Panc1 (cell line): ENCODE measurements at regions not wholly inside any gene's neighbourhood (a gene's known extent, or its start where the extent isn't known, plus 50 kb on each side); places are given as distances from the start of the nearest gene placed in this dataset.
"Not testable (repeated sequence)": the region's sequence is repeated elsewhere in the genome, so short reads cannot be mapped to it uniquely, and the experiment has no call there.

Experiments used
- CTCF ChIP-seq: fragments of 450-650 bp; IDR thresholded peaks from 2 replicates; pipeline ENCODE4 v1.5.1; 2017; ENCODE audit warnings: mild to moderate bottlenecking
- POLR2AphosphoS5 ChIP-seq: IDR thresholded peaks from 2 replicates; pipeline ENCODE4 v1.6.1; 2012; ENCODE audit warnings: mild to moderate bottlenecking, low read depth, low read length, moderate library complexity
- REST ChIP-seq, 2 experiments: IDR thresholded peaks; 2 replicates each; pipeline ENCODE4 v1.6.1; 2011 to 2012; ENCODE audit warnings: low read depth in 2 of 2, control low read depth in 1 of 2, low read length in 1 of 2, mild to moderate bottlenecking in 1 of 2, moderate library complexity in 1 of 2; ENCODE audit not compliant: insufficient read depth in 1 of 2

GRCh38 chr7:6990426-6991152 lies 164.5 kb upstream of the CCZ1B start:
- TF ChIP-seq POLR2AphosphoS5; REST (IDR thresholded peaks at IDR 0.05; ENCODE audit: insufficient read depth in 1 of 2, low read depth in 2 of 2, low read length in 1 of 2); CTCF: not testable (repeated sequence)
